HFF-Myc (cell line): ENCODE measurements at regions not wholly inside any gene's neighbourhood (a gene's known extent, or its start where the extent isn't known, plus 50 kb on each side); places are given as distances from the start of the nearest gene placed in this dataset.

Experiments
- DNase-seq: peaks from one replicate; pipeline ENCODE4 v3.0.0-alpha.2; 2011; ENCODE audit warnings: low read depth; ENCODE audit errors: extremely low read depth
- H3K4me3 ChIP-seq: replicated peaks from 2 replicates; pipeline ENCODE4 v1.5.1; 2011; ENCODE audit warnings: low read depth, mild to moderate bottlenecking, control low read depth, low read length
- TF ChIP-seq, protein P1 (sequence below): IDR thresholded peaks from 2 replicates; pipeline ENCODE4 v1.5.1; 2012; ENCODE audit warnings: mild to moderate bottlenecking, low read depth, low read length, control low read depth; ENCODE audit errors: missing control alignments

DNA sequence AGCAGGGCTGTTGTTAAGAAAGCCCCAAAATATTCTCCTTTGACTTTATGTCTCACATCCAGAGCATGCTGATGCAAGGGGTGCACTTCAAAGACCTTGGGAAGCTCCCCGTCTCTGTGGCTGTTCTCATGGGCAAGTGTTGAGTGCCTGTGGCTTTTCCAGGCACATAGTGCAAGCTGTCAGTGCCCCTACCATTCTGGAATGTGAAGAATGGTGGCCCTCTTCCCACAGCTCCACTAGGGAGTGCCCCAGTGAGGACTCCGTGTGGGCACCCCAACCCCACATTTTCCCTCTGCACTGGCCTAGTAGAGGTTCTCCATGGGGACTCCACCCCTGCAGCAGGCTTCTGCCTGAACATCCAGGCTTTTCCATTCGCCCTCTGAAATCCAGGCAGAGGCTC, 673.7 kb downstream of the HTR1B start:
- no peak overlapping the region for H3K4me3 ChIP-seq
- TF ChIP-seq, protein P1, sequence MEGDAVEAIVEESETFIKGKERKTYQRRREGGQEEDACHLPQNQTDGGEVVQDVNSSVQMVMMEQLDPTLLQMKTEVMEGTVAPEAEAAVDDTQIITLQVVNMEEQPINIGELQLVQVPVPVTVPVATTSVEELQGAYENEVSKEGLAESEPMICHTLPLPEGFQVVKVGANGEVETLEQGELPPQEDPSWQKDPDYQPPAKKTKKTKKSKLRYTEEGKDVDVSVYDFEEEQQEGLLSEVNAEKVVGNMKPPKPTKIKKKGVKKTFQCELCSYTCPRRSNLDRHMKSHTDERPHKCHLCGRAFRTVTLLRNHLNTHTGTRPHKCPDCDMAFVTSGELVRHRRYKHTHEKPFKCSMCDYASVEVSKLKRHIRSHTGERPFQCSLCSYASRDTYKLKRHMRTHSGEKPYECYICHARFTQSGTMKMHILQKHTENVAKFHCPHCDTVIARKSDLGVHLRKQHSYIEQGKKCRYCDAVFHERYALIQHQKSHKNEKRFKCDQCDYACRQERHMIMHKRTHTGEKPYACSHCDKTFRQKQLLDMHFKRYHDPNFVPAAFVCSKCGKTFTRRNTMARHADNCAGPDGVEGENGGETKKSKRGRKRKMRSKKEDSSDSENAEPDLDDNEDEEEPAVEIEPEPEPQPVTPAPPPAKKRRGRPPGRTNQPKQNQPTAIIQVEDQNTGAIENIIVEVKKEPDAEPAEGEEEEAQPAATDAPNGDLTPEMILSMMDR, result no peak
- DNase-seq, result no peak

- DNase-seq, result no peak
- no peak overlapping the region for H3K4me3 ChIP-seq
- TF ChIP-seq, protein P1, result no peak
Measured at GRCh38 chr6:76788155-76788554, 675.1 kb downstream of the HTR1B start.

DNA sequence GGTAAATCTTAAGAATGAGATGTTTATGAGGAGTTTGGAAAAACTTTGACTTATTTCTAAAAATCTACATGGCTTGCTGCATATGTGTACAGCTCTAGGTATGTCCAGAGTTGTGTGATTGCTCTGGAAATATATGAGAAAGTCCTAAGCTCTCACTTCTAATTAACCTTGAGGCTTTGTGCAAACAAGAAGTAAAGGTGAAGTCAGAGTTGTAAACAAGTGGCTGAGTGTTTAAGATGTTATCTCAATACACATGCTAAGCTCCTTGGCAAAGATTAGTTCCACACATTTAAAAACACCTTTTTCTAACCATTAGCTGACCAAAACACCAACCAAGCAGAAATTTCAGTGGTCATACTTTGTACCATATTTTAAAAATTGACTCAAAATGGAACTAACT, 684.2 kb downstream of the HTR1B start:
- TF ChIP-seq, protein P1, result no peak
- DNase-seq, result no peak
- no peak overlapping the region for H3K4me3 ChIP-seq

GRCh38 chr6:76776876-76777275, 686.4 kb downstream of the HTR1B start:
- DNase-seq, result no peak
- TF ChIP-seq, protein P1, result no peak
- H3K4me3 ChIP-seq, result no peak overlapping the region

GRCh38 chr6:76774781-76775384, 688.4 kb downstream of the HTR1B start:
- no peak for DNase-seq
- no peak overlapping the region for H3K4me3 ChIP-seq
- TF ChIP-seq, protein P1, result no peak

- no peak overlapping the region for H3K4me3 ChIP-seq
- DNase-seq, result no peak
- TF ChIP-seq, protein P1, result no peak
Measured at GRCh38 chr6:76772951-76773350, 690.3 kb downstream of the HTR1B start.

DNA sequence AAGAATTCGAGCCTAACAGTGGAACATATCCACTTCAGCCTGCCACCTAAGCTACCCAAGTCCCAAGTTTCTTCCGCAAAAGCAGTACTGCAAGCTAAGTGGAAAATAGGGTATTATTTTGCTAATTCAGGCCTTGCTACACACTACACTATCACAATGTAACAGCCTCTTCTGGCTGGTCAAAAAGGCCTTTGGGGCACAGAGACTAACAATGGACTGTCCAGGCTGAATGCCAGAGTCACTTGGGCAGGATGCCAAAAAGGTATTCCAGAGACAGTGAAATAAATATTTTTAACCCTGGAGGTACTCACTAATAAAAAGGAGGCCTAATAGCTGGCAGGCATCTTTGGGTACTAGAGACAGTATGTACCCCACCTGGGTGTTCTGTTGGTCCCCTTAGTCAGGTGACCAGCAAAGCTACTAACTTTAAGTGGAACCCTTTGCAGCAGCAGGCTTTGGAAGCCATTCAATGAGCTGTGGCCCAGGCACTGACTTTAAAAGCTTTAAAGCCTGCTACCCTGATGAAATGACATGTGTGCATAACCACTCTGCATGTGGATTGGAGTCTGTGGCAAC, 692.1 kb downstream of the HTR1B start:
- no peak for DNase-seq
- no peak overlapping the region for H3K4me3 ChIP-seq
- TF ChIP-seq, protein P1, result no peak
